ENCODE measurements at regions not wholly inside any gene's neighbourhood (a gene's known extent, or its start where the extent isn't known, plus 50 kb on each side); places are given as distances from the start of the nearest gene placed in this dataset.

DNA sequence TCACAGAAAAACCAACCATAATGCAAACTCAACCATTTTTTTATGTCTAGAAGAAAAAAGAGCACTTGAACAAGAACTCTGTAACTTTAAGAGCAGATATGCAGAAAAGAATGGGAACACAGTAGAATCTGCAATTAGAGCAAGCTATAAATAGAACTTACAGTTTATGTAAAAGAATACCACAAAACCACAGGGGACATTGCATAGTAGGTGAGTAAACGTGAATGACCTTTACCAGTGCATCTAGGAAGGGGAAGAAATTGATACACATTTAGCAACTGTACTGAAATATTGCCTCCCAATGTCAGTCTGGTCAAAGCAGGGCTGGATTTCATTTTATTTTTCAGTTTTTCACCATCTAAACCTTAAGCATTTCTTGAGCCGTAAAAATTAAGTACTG, 242.2 kb upstream of the EDNRB start:
- Mint-ChIP-seq H3K27ac (no peak overlapping the region), H3K4me3 (no peak overlapping the region), H3K36me3 (no peaks in the 10 kb centered on the region), H3K4me1 (no peaks in the 10 kb centered on the region), H3K9me3 (no peaks in the 10 kb centered on the region), H3K27me3 (peaks cover 1 to 3% of the 10 kb centered on the region in 2 donors)
- ATAC-seq (replicated peaks in 1 of 4) (no peak), DNase-seq (no peak)
- no peaks in the 10 kb centered on the region for H3K9me3 ChIP-seq
- H3K36me3 ChIP-seq (ENCODE audit: control insufficient read depth in 2 of 2, extremely low read depth in 1 of 2, insufficient read depth in 1 of 2, low read length in 1 of 2), result no peaks in the 10 kb centered on the region
- H3K4me3 ChIP-seq (ENCODE audit: control insufficient read depth in 1 of 2, extremely low read depth in 1 of 2, low read length in 1 of 2), result no peak overlapping the region
- no peaks in the 10 kb centered on the region for H3K27me3 ChIP-seq (replicated peaks in 1 of 2; ENCODE audit: control insufficient read depth in 2 of 2, extremely low read depth in 1 of 2, insufficient read depth in 2 of 2, low read length in 1 of 2)
- ChIA-PET CTCF (no interaction called here), POLR2A (no interaction called here)
- no peak overlapping the region for H3K27ac ChIP-seq (ENCODE audit: low read length)
- WGBS (ENCODE audit: insufficient coverage), result no CpG with 5 or more reads among the region's 2 CpGs
- no peaks in the 10 kb centered on the region for H3K4me1 ChIP-seq (ENCODE audit: control insufficient read depth in 1 of 2, extremely low read depth in 1 of 2, insufficient read depth in 2 of 2, low read length in 2 of 2)

DNA sequence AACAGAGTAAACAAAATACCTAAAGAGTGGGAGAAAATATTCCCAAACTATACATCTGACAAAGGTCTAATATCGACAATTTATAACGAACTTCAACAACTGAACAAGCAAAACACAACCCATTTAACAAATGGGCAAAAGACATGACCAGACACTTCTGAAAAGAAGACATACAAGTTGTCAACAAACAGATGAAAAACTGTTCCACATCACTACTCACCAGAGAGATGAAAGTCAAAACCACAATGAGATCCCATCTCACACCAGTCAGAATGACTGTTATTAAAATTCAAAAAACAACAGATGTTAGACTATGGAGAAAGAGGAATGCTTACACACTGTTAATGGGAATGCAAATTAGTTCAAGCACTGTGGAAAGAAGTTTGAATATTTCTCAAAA, 233.8 kb upstream of the EDNRB start:
- H3K4me3 ChIP-seq (ENCODE audit: control insufficient read depth in 1 of 2, extremely low read depth in 1 of 2, low read length in 1 of 2), result no peak overlapping the region
- DNase-seq (no peak), ATAC-seq (replicated peaks in 1 of 4) (no peak)
- no peaks in the 10 kb centered on the region for H3K27me3 ChIP-seq (replicated peaks in 1 of 2; ENCODE audit: control insufficient read depth in 2 of 2, extremely low read depth in 1 of 2, insufficient read depth in 2 of 2, low read length in 1 of 2)
- no peaks in the 10 kb centered on the region for H3K4me1 ChIP-seq (ENCODE audit: control insufficient read depth in 1 of 2, extremely low read depth in 1 of 2, insufficient read depth in 2 of 2, low read length in 2 of 2)
- H3K4me3 Mint-ChIP-seq, result no peak overlapping the region
- POLR2A ChIA-PET, result no interaction called here
- WGBS (ENCODE audit: insufficient coverage), result 100% methylated on average over 2 of the region's 2 CpGs
- no peak overlapping the region for H3K27ac Mint-ChIP-seq
- no peaks in the 10 kb centered on the region for H3K36me3 ChIP-seq (ENCODE audit: control insufficient read depth in 2 of 2, extremely low read depth in 1 of 2, insufficient read depth in 1 of 2, low read length in 1 of 2)
- H3K27ac ChIP-seq (ENCODE audit: low read length), result no peak overlapping the region
- no peaks in the 10 kb centered on the region for H3K9me3 ChIP-seq
- no peaks in the 10 kb centered on the region for H3K27me3 Mint-ChIP-seq
- no peaks in the 10 kb centered on the region for H3K36me3 Mint-ChIP-seq
- CTCF ChIA-PET, result interaction anchor here in 1 of 2 donors (0.6 kb wide), 1 partner anchor 310 kb away, joined by 6 read pairs; no protein-coding TSS in a partner anchor
- H3K4me1 Mint-ChIP-seq, result no peaks in the 10 kb centered on the region
- H3K9me3 Mint-ChIP-seq, result peaks cover 0 to 14% (median 6%) of the 10 kb centered on the region in 3 donors

GRCh38 chr13:78147905-78148304, 229.3 kb upstream of the EDNRB start:
- no peak overlapping the region for H3K27ac Mint-ChIP-seq
- Histone ChIP-seq H3K4me3 (ENCODE audit: control insufficient read depth in 1 of 2, extremely low read depth in 1 of 2, low read length in 1 of 2) (no peak overlapping the region), H3K36me3 (ENCODE audit: control insufficient read depth in 2 of 2, extremely low read depth in 1 of 2, insufficient read depth in 1 of 2, low read length in 1 of 2) (no peaks in the 10 kb centered on the region), H3K9me3 (no peaks in the 10 kb centered on the region), H3K4me1 (ENCODE audit: control insufficient read depth in 1 of 2, extremely low read depth in 1 of 2, insufficient read depth in 2 of 2, low read length in 2 of 2) (no peaks in the 10 kb centered on the region), H3K27ac (ENCODE audit: low read length) (no peak overlapping the region), H3K27me3 (replicated peaks in 1 of 2; ENCODE audit: control insufficient read depth in 2 of 2, extremely low read depth in 1 of 2, insufficient read depth in 2 of 2, low read length in 1 of 2) (no peaks in the 10 kb centered on the region)
- H3K9me3 Mint-ChIP-seq, result peaks cover 0 to 7% (median 0%) of the 10 kb centered on the region in 3 donors
- no peak overlapping the region for H3K4me3 Mint-ChIP-seq
- peaks cover 4 to 6% of the 10 kb centered on the region in 2 donors for H3K27me3 Mint-ChIP-seq
- ChIA-PET CTCF (interaction anchor here (0.7 to 1.1 kb wide), 4 partner anchors 8 to 93 kb away, joined by 3 to 4 read pairs (median 3); no protein-coding TSS in a partner anchor), POLR2A (no interaction called here)
- ATAC-seq (replicated peaks in 1 of 4), result no peak
- H3K4me1 Mint-ChIP-seq, result no peaks in the 10 kb centered on the region
- no peaks in the 10 kb centered on the region for H3K36me3 Mint-ChIP-seq
- DNase-seq, result no peak

DNA sequence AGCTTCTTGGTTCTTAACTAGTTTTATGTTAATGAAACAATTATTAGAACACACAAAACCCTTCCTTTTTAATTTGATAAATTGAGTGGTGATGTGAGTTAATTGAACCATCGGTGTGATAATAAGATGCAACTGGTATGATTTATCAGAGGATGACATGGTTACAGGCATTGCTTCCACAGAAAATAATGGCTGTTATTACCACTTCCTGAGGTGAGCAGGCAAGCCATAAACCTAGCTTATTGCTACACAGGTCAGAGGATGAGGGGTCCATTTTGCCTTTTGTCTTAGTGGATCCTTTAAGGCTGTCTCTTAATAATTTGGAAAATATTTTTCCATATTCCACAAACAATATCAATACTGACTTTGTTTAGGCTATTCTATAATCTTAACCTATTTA, 226.6 kb upstream of the EDNRB start:
- Histone ChIP-seq H3K4me1 (ENCODE audit: control insufficient read depth in 1 of 2, extremely low read depth in 1 of 2, insufficient read depth in 2 of 2, low read length in 2 of 2) (no peaks in the 10 kb centered on the region), H3K4me3 (ENCODE audit: control insufficient read depth in 1 of 2, extremely low read depth in 1 of 2, low read length in 1 of 2) (no peak overlapping the region), H3K36me3 (ENCODE audit: control insufficient read depth in 2 of 2, extremely low read depth in 1 of 2, insufficient read depth in 1 of 2, low read length in 1 of 2) (no peaks in the 10 kb centered on the region), H3K9me3 (no peaks in the 10 kb centered on the region), H3K27ac (ENCODE audit: low read length) (no peak overlapping the region), H3K27me3 (replicated peaks in 1 of 2; ENCODE audit: control insufficient read depth in 2 of 2, extremely low read depth in 1 of 2, insufficient read depth in 2 of 2, low read length in 1 of 2) (no peaks in the 10 kb centered on the region)
- POLR2A ChIA-PET, result no interaction called here
- Mint-ChIP-seq H3K4me1 (no peaks in the 10 kb centered on the region), H3K4me3 (no peak overlapping the region), H3K27me3 (peaks cover 4 to 10% of the 10 kb centered on the region in 2 donors), H3K36me3 (no peaks in the 10 kb centered on the region), H3K9me3 (no peaks in the 10 kb centered on the region), H3K27ac (no peak overlapping the region)
- CTCF ChIA-PET, result interaction anchor here in 1 of 2 donors (0.5 kb wide), 1 partner anchor 12 kb away, joined by 4 read pairs; no protein-coding TSS in a partner anchor
- ATAC-seq (replicated peaks in 1 of 4) (no peak), DNase-seq (no peak)
- WGBS (ENCODE audit: insufficient coverage), result no CpG with 5 or more reads among the region's 1 CpG

- H3K36me3 Mint-ChIP-seq, result no peaks in the 10 kb centered on the region
Measured at GRCh38 chr13:78139765-78140164, 221.1 kb upstream of the EDNRB start.

GRCh38 chr13:78138756-78139155, 220.1 kb upstream of the EDNRB start:
- Histone ChIP-seq H3K4me3 (ENCODE audit: control insufficient read depth in 1 of 2, extremely low read depth in 1 of 2, low read length in 1 of 2) (no peak overlapping the region), H3K27ac (ENCODE audit: low read length) (no peak overlapping the region), H3K4me1 (ENCODE audit: control insufficient read depth in 1 of 2, extremely low read depth in 1 of 2, insufficient read depth in 2 of 2, low read length in 2 of 2) (peaks cover 0 to 6% of the 10 kb centered on the region in 2 experiments), H3K27me3 (replicated peaks in 1 of 2; ENCODE audit: control insufficient read depth in 2 of 2, extremely low read depth in 1 of 2, insufficient read depth in 2 of 2, low read length in 1 of 2) (no peaks in the 10 kb centered on the region), H3K36me3 (ENCODE audit: control insufficient read depth in 2 of 2, extremely low read depth in 1 of 2, insufficient read depth in 1 of 2, low read length in 1 of 2) (no peaks in the 10 kb centered on the region), H3K9me3 (no peaks in the 10 kb centered on the region)
- DNase-seq (no peak), ATAC-seq (replicated peaks in 1 of 4) (no peak)
- POLR2A ChIA-PET, result no interaction called here
- Mint-ChIP-seq H3K4me1 (peaks cover 5 to 7% (median 6%) of the 10 kb centered on the region in 3 donors), H3K27me3 (peaks cover 4 to 10% of the 10 kb centered on the region in 2 donors), H3K4me3 (no peak overlapping the region), H3K36me3 (no peaks in the 10 kb centered on the region), H3K9me3 (no peaks in the 10 kb centered on the region), H3K27ac (no peak overlapping the region)
- CTCF ChIA-PET, result interaction anchor here (0.9 to 4.7 kb wide), 10 partner anchors 8 to 1404 kb away, joined by 3 to 46 read pairs (median 4); no protein-coding TSS in a partner anchor
- WGBS (ENCODE audit: insufficient coverage), result 100% methylated on average over 1 of the region's 2 CpGs

More at GRCh38 chr13:78139765-78140164, 221.1 kb upstream of the EDNRB start:
- ChIA-PET CTCF (interaction anchor here (1.0 to 4.7 kb wide), 5 partner anchors 10 to 1402 kb away, joined by 3 to 46 read pairs (median 5); no protein-coding TSS in a partner anchor), POLR2A (no interaction called here)
- no peaks in the 10 kb centered on the region for H3K9me3 Mint-ChIP-seq
- ATAC-seq (replicated peaks in 1 of 4) (no peak), DNase-seq (no peak)
- H3K4me3 ChIP-seq (ENCODE audit: control insufficient read depth in 1 of 2, extremely low read depth in 1 of 2, low read length in 1 of 2), result no peak overlapping the region
- peaks cover 0 to 6% of the 10 kb centered on the region in 2 experiments for H3K4me1 ChIP-seq (ENCODE audit: control insufficient read depth in 1 of 2, extremely low read depth in 1 of 2, insufficient read depth in 2 of 2, low read length in 2 of 2)
- no peak overlapping the region for H3K27ac Mint-ChIP-seq
- H3K4me3 Mint-ChIP-seq, result no peak overlapping the region
- H3K9me3 ChIP-seq, result no peaks in the 10 kb centered on the region
- H3K27ac ChIP-seq (ENCODE audit: low read length), result no peak overlapping the region
- peaks cover 5 to 7% (median 6%) of the 10 kb centered on the region in 3 donors for H3K4me1 Mint-ChIP-seq
- no CpG with 5 or more reads among the region's 2 CpGs for WGBS (ENCODE audit: insufficient coverage)
- H3K36me3 ChIP-seq (ENCODE audit: control insufficient read depth in 2 of 2, extremely low read depth in 1 of 2, insufficient read depth in 1 of 2, low read length in 1 of 2), result no peaks in the 10 kb centered on the region
- H3K27me3 Mint-ChIP-seq, result peaks cover 4 to 10% of the 10 kb centered on the region in 2 donors
- no peaks in the 10 kb centered on the region for H3K27me3 ChIP-seq (replicated peaks in 1 of 2; ENCODE audit: control insufficient read depth in 2 of 2, extremely low read depth in 1 of 2, insufficient read depth in 2 of 2, low read length in 1 of 2)
